Hepatocyte (in vitro differentiated cells): ENCODE measurements at regions not wholly inside any gene's neighbourhood (a gene's known extent, or its start where the extent isn't known, plus 50 kb on each side); places are given as distances from the start of the nearest gene placed in this dataset.

Experiments used
- EZH2 ChIP-seq: fragments of 200-600 bp; sonication (generic); IDR thresholded peaks from 2 replicates; pipeline ENCODE4 v1.6.1; 2016; ENCODE audit warnings: antibody characterized with exemption, mild to moderate bottlenecking, borderline replicate concordance
- TF ChIP-seq, protein P1 (sequence below): fragments of 200-600 bp; sonication (generic); IDR thresholded peaks from 2 replicates; pipeline ENCODE4 v1.5.1; 2016; ENCODE audit warnings: antibody characterized with exemption, mild to moderate bottlenecking; ENCODE audit not compliant: poor library complexity

DNA sequence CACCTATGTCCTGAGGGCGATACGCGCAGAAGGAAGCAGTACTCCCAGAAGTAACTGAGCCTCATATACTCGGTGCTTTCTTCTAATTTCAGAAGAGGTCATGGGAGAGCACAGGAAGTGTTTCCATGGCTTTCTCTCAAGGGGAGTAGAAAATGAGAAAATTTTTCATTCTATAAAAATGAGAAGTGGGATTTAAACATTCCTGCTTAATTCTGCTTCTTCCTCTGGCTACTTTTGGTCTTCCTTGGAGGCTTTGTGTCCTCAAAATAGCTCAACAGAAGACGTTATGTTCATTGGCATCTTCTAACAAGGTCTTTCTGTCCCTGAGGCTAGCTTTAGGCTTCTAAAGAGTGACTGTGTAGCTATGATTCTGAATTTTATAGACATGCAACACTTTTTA lies 497.0 kb downstream of the TDRD15 start:
- TF ChIP-seq, protein P1, sequence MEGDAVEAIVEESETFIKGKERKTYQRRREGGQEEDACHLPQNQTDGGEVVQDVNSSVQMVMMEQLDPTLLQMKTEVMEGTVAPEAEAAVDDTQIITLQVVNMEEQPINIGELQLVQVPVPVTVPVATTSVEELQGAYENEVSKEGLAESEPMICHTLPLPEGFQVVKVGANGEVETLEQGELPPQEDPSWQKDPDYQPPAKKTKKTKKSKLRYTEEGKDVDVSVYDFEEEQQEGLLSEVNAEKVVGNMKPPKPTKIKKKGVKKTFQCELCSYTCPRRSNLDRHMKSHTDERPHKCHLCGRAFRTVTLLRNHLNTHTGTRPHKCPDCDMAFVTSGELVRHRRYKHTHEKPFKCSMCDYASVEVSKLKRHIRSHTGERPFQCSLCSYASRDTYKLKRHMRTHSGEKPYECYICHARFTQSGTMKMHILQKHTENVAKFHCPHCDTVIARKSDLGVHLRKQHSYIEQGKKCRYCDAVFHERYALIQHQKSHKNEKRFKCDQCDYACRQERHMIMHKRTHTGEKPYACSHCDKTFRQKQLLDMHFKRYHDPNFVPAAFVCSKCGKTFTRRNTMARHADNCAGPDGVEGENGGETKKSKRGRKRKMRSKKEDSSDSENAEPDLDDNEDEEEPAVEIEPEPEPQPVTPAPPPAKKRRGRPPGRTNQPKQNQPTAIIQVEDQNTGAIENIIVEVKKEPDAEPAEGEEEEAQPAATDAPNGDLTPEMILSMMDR = no peak
- TF ChIP-seq EZH2 = no peak
